ENCODE measurements at regions not wholly inside any gene's neighbourhood (a gene's known extent, or its start where the extent isn't known, plus 50 kb on each side); places are given as distances from the start of the nearest gene placed in this dataset.

DNA sequence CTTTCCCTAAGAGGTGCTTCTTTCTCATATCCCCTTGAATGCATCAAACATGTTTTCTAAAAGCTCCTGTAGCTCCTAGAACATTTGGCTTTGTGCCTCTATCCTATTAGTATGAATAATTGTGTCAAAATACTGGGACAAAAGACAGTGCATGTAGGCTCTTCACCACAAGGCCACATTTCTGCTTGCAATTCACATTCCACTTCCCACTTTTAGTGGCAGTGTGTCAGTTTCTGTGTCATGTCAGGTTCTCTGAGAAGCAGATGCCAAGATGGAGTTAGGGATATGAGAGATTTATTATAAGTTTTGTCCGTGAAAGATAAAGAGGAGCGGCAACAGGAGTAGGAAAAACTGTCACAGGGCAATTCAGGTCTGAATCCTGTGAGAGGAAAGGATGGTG, 61.3 kb upstream of the GPRIN3 start:
- no peak for TF ChIP-seq CTCF (IDR thresholded peaks at IDR 0.05)
- no peak for TF ChIP-seq POLR2A (IDR thresholded peaks at IDR 0.05)

Data from thyroid gland (tissue), 4 donors.